Amygdala (tissue), 56 donors: ENCODE measurements at regions not wholly inside any gene's neighbourhood (a gene's known extent, or its start where the extent isn't known, plus 50 kb on each side); places are given as distances from the start of the nearest gene placed in this dataset.
"Not testable (repeated sequence)": the region's sequence is repeated elsewhere in the genome, so short reads cannot be mapped to it uniquely, and the experiment has no call there.

Experiments
- DNase-seq, 56 donors: peaks; one replicate each; lab custom pipeline; 2025; lab: John Stamatoyannopoulos, UW

DNA sequence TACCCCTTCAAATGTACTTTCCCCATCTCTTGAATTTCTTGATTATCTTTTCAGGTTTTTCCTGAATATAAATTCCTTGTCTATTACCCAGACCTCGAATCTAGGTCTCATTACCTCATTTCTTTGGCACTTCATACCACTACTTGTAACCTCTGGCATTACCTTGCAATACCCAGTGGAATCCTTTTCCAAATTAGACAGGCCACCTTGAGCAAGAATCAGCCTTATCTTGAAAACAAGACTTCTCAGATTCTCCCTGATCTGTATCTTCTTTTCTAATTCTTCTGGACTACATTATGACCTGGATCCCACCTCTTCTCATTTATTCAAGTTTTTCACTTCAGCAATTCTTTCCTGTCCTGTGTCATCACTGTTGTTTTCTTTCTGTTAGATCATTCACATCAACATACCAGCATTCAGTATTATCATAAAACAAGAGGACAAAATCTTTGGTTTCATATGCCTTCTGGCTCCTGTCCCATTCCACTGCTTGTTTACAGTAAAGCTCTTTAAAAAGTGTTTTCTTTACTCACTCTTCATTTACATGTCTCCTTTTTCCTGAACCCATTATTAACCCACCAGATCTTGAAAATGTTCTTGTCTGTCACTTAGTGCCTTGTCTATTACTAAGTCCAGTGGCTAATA is 275.6 kb upstream of the HS3ST1 start:
- no peak for DNase-seq

GRCh38 chr4:11702886-11703557 is 274.3 kb upstream of the HS3ST1 start:
- no peak for DNase-seq

- peak in 2 of 56 donors; percentile 0 to 3 for DNase-seq
These were observed 273.5 kb upstream of the HS3ST1 start for GRCh38 chr4:11701966-11702725.

GRCh38 chr4:11700751-11701226 is 272.1 kb upstream of the HS3ST1 start:
- DNase-seq, result no peak

GRCh38 chr4:11698846-11699590 is 270.3 kb upstream of the HS3ST1 start:
- no peak for DNase-seq

GRCh38 chr4:11698033-11698432 is 269.3 kb upstream of the HS3ST1 start:
- DNase-seq, result no peak

- DNase-seq, result no peak
These were observed 265.0 kb upstream of the HS3ST1 start for GRCh38 chr4:11693693-11694092.

- DNase-seq, result no peak
These were observed 262.5 kb upstream of the HS3ST1 start for GRCh38 chr4:11691236-11691635.

GRCh38 chr4:11687727-11688126 is 259.0 kb upstream of the HS3ST1 start:
- DNase-seq, result no peak

DNA sequence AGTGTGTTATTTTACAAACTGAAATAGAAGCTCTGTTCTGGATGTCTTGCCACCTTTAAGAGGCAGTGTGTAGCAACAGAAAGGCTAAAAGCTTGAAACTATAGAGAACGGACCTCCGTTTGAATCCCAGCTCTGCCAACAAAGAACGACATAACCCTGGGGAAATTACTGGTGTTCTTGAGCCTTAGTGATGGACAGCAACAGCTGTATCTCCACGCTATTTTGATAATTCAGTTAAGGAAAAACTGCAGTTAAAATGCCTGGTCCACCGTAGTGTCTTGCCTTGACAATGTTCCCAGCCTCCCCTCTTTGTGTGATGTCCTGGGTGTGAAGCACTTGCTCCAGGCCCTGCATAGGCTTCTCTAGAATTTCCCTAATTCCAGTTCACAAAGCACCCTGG is 256.8 kb upstream of the HS3ST1 start:
- no peak for DNase-seq

DNA sequence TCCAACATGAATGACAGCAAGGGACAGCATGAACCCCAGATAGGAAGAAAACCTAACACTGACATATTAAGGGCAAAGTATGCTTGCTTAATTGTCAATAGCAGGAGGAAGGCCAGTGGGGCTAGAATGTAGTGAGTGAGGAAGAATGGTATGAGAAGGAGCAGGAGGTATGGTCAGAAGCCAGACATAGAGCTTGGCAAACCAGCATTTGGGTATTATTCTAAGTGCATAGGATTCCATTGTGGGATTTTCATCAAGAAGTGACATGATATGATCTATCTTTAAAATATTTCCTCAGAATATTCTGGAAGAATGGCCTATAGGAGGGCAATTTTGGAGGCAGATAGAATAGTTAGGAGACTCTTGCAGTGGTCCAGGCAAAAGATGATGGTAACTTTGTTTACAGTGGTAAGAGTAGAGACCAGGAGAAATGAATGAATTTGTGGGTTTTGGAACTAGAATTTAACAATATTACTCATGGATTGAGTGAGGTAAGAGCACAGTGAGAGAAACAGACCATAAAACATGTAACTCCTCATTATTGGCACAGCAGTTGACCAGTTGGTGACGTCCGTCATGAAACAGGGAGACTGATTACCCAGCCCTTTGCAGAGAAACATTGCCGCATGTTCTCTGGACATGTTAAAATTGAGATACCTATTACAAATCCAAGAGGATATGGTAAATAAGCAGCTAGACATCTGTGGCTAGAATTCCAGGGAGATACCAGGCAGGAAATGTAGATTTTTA is 246.5 kb upstream of the HS3ST1 start:
- DNase-seq, result no peak

DNA sequence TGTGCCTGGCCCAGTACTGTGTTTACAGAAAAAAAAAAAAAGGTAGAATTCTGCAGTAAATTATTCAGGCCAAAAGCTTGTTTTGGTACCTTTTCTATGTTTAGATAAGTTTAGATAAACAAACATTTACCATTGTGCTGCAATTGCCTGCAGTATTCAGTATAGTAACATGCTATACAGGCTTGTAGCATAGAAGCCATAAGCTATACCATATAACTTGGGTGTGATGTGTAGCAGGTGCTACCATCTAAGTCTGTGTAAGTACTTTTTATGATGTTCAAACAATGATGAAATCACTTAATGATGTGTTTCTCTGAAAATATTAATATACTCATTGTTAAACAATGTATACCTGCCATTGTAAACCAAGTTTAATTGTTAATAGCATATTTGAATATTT is 241.6 kb upstream of the HS3ST1 start:
- no peak for DNase-seq

GRCh38 chr4:11669156-11669555 is 240.5 kb upstream of the HS3ST1 start:
- DNase-seq, result no peak

- DNase-seq, result no peak
These were observed 234.4 kb upstream of the HS3ST1 start for GRCh38 chr4:11663114-11663513.

DNA sequence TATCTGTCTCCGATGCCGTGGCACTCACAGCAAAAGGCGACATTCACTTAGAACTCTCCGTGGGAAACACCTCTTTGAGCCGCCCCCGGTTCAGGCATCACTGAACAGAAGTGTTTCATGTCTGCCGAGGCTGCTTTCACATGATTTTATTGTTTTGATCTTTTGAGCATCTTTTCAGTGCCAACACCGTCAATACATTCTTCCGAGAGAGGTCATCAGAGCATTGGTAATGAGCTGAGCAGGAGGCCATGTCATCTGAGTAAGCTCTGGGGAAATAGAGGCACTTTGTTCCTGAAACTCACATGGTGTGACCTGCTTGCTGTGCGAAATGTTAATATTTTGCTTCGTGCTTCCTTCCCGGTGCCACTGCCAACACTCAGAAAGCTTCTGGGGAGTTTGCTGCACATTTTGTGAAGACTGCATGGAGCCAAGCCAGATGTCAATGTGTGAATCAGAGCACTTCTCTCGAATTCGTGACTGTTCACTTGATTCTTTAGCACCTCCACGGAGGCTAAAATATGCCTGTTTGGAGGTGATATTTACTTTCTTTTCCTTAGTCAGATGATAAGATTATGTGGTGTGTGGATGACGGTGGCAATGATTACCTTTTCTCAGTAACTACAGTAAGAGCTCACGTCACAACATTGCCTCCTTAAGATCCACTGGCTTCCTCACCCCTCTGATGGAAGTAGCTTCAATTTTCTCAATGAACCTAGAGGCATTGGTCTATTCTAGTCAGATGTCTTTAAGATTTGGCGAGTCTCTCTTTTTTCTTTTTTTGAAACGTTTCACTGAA is 222.3 kb upstream of the HS3ST1 start:
- DNase-seq, result peak in 22 of 56 donors; percentile 1 to 62 (median 9)

DNA sequence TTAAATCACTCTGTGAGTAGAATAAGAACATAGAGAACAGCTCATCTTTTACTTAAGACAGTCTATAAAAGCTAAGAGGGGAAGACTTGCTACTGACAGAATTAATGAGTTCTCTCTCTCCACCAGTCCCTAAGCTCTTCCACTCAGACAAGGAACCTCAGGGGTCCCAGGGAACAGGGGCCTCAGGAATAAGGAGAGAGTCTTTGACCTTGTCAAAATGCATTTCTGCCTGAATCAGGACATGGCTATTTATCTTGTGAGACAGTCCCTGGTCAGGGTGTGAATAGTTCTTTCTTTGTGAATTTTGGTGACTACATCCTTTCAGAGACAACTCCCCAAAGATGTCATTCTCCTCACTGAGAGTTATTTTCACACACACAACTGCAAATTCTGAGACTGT is 218.7 kb upstream of the HS3ST1 start:
- DNase-seq, result no peak

DNA sequence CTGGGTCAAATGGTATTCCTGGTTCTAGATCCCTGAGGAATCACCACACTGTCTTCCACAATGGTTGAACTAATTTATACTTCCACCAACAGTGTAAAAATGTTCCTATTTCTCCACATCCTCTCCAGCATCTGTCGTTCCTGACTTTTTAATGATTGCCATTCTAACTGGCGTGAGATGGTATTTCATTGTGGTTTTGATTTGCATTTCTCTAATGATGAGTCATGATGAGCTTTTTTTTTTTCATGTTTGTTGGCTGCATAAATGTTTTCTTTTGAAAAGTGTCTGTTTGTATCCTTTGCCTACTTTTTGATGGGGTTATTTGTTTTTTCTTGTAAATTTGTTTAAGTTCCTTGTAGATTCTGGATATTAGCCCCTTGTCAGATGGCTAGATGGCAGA is 214.4 kb upstream of the HS3ST1 start:
- DNase-seq, result not testable (repeated sequence)

DNA sequence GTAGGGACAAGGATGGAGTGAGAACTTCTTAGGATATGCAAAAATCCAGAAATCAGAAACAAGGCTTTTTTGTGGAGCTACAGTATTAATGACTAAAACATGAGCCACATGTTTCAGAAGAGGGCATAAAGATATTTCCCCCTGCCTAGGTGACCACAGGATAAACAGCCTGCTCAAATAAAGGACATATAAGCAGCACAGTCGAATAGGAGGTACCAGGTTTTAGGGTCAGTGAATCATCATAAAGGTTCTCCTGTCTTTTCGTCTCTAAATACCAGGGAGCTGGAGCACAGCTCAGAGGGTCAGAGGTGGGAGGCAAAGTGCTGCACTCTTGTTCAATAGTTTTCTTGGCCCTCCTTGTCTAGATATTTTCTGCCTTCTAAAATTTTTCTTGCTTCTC is 211.9 kb upstream of the HS3ST1 start:
- DNase-seq, result no peak

DNA sequence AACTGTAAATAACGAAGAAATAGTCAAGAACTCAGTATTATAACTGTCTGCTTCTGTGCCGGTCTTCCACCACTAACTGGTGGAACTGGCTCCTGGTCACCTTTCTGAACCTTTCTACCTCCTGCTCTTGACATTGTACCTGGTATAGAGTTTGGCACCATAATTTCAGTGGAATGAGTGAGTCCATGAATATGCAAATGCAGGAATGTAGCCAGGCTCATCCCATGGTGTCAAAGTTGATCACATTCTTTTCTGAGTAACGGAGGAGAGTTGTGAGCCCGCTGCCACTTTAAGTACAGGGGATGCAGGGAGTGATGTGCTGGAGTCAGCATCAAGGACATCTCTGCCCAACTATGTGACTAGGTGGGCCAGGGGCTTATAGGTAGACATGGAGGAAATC is 207.9 kb upstream of the HS3ST1 start:
- DNase-seq, result no peak
